H9 (cell line): ENCODE measurements at regions not wholly inside any gene's neighbourhood (a gene's known extent, or its start where the extent isn't known, plus 50 kb on each side); places are given as distances from the start of the nearest gene placed in this dataset.

Experiments
- DNase-seq: peaks from one replicate; pipeline ENCODE4 v3.0.0-alpha.2; 2017
- H2AFZ ChIP-seq: one replicate; pipeline ENCODE4 v1.6.1; 2013; ENCODE audit warnings: mild to moderate bottlenecking, low read length, control low read depth, moderate library complexity
- H2AK5ac ChIP-seq: 2 replicates; pipeline ENCODE4 v1.6.1; 2013; ENCODE audit warnings: low read length, control low read depth, mixed read lengths; ENCODE audit not compliant: insufficient read length
- H2BK120ac ChIP-seq: one replicate; pipeline ENCODE4 v1.6.1; 2013; ENCODE audit warnings: low read depth, mild to moderate bottlenecking, low read length, control low read depth, inconsistent platforms; ENCODE audit not compliant: poor library complexity, severe bottlenecking
- H2BK12ac ChIP-seq: 2 replicates; pipeline ENCODE4 v1.6.1; 2013; ENCODE audit warnings: low read length, control low read depth, mixed read lengths, low read depth; ENCODE audit not compliant: insufficient read length
- H2BK15ac ChIP-seq: 2 replicates; pipeline ENCODE4 v1.6.1; 2013; ENCODE audit warnings: low read depth, low read length, control low read depth
- H2BK20ac ChIP-seq: one replicate; pipeline ENCODE4 v1.6.1; 2013; ENCODE audit warnings: low read depth, mild to moderate bottlenecking, low read length, control low read depth, inconsistent platforms; ENCODE audit not compliant: poor library complexity, severe bottlenecking
- H2BK5ac ChIP-seq: 2 replicates; pipeline ENCODE4 v1.6.1; 2013; ENCODE audit warnings: low read length, control low read depth, mixed read lengths; ENCODE audit not compliant: insufficient read length
- H3K14ac ChIP-seq: 2 replicates; pipeline ENCODE4 v1.6.1; 2013; ENCODE audit warnings: low read length, control low read depth; ENCODE audit not compliant: insufficient read depth
- H3K18ac ChIP-seq: 2 replicates; pipeline ENCODE4 v1.6.1; 2013; ENCODE audit warnings: low read depth, mild to moderate bottlenecking, mixed read lengths, low read length, control low read depth; ENCODE audit not compliant: insufficient read length
- H3K23ac ChIP-seq: 2 replicates; pipeline ENCODE4 v1.6.1; 2013; ENCODE audit warnings: low read length, control low read depth, mixed read lengths, low read depth; ENCODE audit not compliant: insufficient read length
- H3K23me2 ChIP-seq: 2 replicates; pipeline ENCODE4 v1.6.1; 2013; ENCODE audit warnings: low read depth, mild to moderate bottlenecking, mixed read lengths, low read length, control low read depth; ENCODE audit not compliant: insufficient read length, poor library complexity, severe bottlenecking
- H3K27ac ChIP-seq: 2 replicates; pipeline ENCODE4 v1.5.1; 2013; ENCODE audit warnings: low read length, control low read depth, mixed read lengths, low read depth; ENCODE audit not compliant: insufficient read length
- H3K27me3 ChIP-seq: 2 replicates; pipeline ENCODE4 v1.6.1; 2013; ENCODE audit warnings: low read length, control low read depth, inconsistent platforms; ENCODE audit not compliant: insufficient read depth
- H3K4ac ChIP-seq: 2 replicates; pipeline ENCODE4 v1.6.1; 2013; ENCODE audit warnings: low read depth, mild to moderate bottlenecking, control low read depth, inconsistent platforms, low read length, moderate library complexity
- H3K4me1 ChIP-seq: 2 replicates; pipeline ENCODE4 v1.6.1; 2013; ENCODE audit warnings: low read length, control low read depth, inconsistent platforms; ENCODE audit not compliant: insufficient read depth
- H3K4me2 ChIP-seq: 2 replicates; pipeline ENCODE4 v1.6.1; 2013; ENCODE audit warnings: low read length, control low read depth, mixed read lengths; ENCODE audit not compliant: insufficient read length, insufficient read depth
- H3K56ac ChIP-seq: 2 replicates; pipeline ENCODE4 v1.6.1; 2013; ENCODE audit warnings: low read depth, mild to moderate bottlenecking, mixed read lengths, low read length, control low read depth; ENCODE audit not compliant: insufficient read length
- H3K79me1 ChIP-seq: 2 replicates; pipeline ENCODE4 v1.6.1; 2013; ENCODE audit warnings: low read depth, mild to moderate bottlenecking, moderate library complexity, low read length, control low read depth, inconsistent platforms; ENCODE audit not compliant: insufficient read depth, poor library complexity, severe bottlenecking
- H3K79me2 ChIP-seq: 2 replicates; pipeline ENCODE4 v1.6.1; 2013; ENCODE audit warnings: low read length, control low read depth, inconsistent platforms; ENCODE audit not compliant: insufficient read depth
- H3K9ac ChIP-seq: 2 replicates; pipeline ENCODE4 v1.6.1; 2013; ENCODE audit warnings: low read length, control low read depth, mixed read lengths; ENCODE audit not compliant: insufficient read length; ENCODE audit errors: extremely low read depth
- H3K9me3 ChIP-seq: one replicate; pipeline ENCODE4 v1.6.1; 2013; ENCODE audit warnings: low read depth, low read length, inconsistent platforms; ENCODE audit not compliant: control insufficient read depth
- H3T11ph ChIP-seq: one replicate; pipeline ENCODE4 v1.6.1; 2013; ENCODE audit warnings: mild to moderate bottlenecking, low read length, control low read depth, inconsistent platforms
- H4K20me1 ChIP-seq: one replicate; pipeline ENCODE4 v1.6.1; 2013; ENCODE audit not compliant: control insufficient read depth, insufficient read length, insufficient read depth
- H4K5ac ChIP-seq: 2 replicates; pipeline ENCODE4 v1.6.1; 2013; ENCODE audit warnings: low read depth, mild to moderate bottlenecking, mixed read lengths, low read length, control low read depth; ENCODE audit not compliant: insufficient read length
- H4K8ac ChIP-seq: replicated peaks from 2 replicates; pipeline ENCODE4 v1.6.1; 2013; ENCODE audit warnings: low read length, control low read depth, mixed read lengths, low read depth; ENCODE audit not compliant: insufficient read length
- H4K91ac ChIP-seq: 2 replicates; pipeline ENCODE4 v1.6.1; 2013; ENCODE audit warnings: low read depth, mild to moderate bottlenecking, moderate library complexity, mixed read lengths, low read length, control low read depth; ENCODE audit not compliant: insufficient read length
- H3K27ac Mint-ChIP-seq, 3 experiments: 2 replicates in 2 of 3; 3 replicates in 1 of 3; pipeline ENCODE4 v1.8.0; 2020 to 2021; ENCODE audit warnings: mixed read lengths in 3 of 3, mild to moderate bottlenecking in 1 of 3, moderate library complexity in 1 of 3
- H3K27me3 Mint-ChIP-seq: 2 replicates; pipeline ENCODE4 v1.8.0; 2021; ENCODE audit warnings: low read depth, mild to moderate bottlenecking, moderate library complexity, mixed read lengths
- H3K36me3 Mint-ChIP-seq, 3 experiments: 2 replicates in 2 of 3; 3 replicates in 1 of 3; pipeline ENCODE4 v1.8.0; 2020 to 2021; ENCODE audit warnings: low read depth in 3 of 3, mixed read lengths in 3 of 3; ENCODE audit not compliant: insufficient read depth in 1 of 3
- H3K4me1 Mint-ChIP-seq, 2 experiments: 2 replicates each; pipeline ENCODE4 v1.8.0; 2020; ENCODE audit warnings: mixed read lengths in 2 of 2
- H3K4me3 Mint-ChIP-seq, 2 experiments: 2 replicates in 1 of 2; 3 replicates in 1 of 2; pipeline ENCODE4 v1.8.0; 2020 to 2021; ENCODE audit warnings: mild to moderate bottlenecking in 2 of 2, mixed read lengths in 2 of 2, moderate library complexity in 1 of 2
- H3K9me3 Mint-ChIP-seq, 2 experiments: 2 replicates in 1 of 2; 3 replicates in 1 of 2; pipeline ENCODE4 v1.8.0; 2020; ENCODE audit warnings: mild to moderate bottlenecking in 2 of 2, mixed read lengths in 2 of 2, moderate library complexity in 1 of 2
- CTCF ChIP-seq: fragments of 200-600 bp; sonication (generic); conservative IDR thresholded peaks from 3 replicates; pipeline ENCODE4 v1.8.0; 2021; ENCODE audit warnings: antibody characterized with exemption, mild to moderate bottlenecking
- WGBS: extraction: QIAGEN DNeasy Blood & Tissue Kit; methylation state at CpG from one replicate; pipeline ENCODE4 v1.1.7; 2013; ENCODE audit warnings: missing lambda C conversion rate, low lambda C conversion rate, mixed read lengths; ENCODE audit not compliant: insufficient read length; ENCODE audit errors: extremely low coverage; 5-methylcytosine and 5-hydroxymethylcytosine counted together

DNA sequence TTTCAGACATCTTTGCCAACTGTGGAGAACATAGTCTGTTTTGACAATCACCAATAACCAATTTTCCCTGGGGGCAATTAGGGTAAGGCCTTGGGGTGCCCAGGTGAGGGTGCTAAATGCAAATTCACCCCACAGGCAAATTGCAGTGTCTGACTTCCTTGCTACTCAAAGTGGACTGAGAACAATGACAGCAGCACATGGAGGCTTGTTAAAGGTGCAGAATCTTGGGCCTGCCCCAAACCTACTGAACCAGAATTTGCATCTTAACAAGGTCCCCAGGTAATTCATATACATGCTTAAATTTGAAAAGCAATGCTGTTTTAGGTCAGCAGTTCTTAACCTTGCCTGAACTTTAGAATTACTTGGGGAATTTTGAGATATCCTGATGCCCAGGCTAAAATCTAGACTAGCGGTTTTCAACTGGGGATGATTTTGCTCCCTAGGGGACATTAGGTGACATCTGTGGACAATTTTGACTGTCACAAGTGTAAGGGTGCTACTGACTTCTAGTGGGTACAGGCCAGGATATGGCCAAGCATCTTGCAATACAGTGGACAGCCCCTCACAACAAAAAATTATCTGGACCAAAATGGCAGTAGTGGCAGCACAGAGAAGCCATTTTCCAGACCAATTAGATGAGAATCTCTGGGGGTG lies 80.2 kb upstream of the GCFC2 start:
- H3K27me3 ChIP-seq = no peaks in the 10 kb centered on the region
- no peak overlapping the region for H2AFZ ChIP-seq
- no peak overlapping the region for H3T11ph ChIP-seq
- H3K4me1 ChIP-seq = 0 out of 2 replicates have a peak, but pooled peaks cover 2% of the 10 kb centered on the region
- no peak overlapping the region for H2BK20ac ChIP-seq
- Mint-ChIP-seq H3K27ac (no peak overlapping the region), H3K4me1 (peaks cover 14 to 15% of the 10 kb centered on the region in 2 experiments), H3K36me3 (no peaks in the 10 kb centered on the region), H3K9me3 (no peaks in the 10 kb centered on the region; a peak in 1 of 5 replicates), H3K27me3 (peaks cover 2% of the 10 kb centered on the region), H3K4me3 (no peak overlapping the region)
- no CpG with 5 or more reads among the region's 1 CpG for WGBS
- no peak for DNase-seq
- H2BK120ac ChIP-seq = no peak overlapping the region
- TF ChIP-seq CTCF = no peak
- H4K5ac ChIP-seq = no peak overlapping the region
- H3K79me1 ChIP-seq = no peaks in the 10 kb centered on the region
- H4K8ac ChIP-seq = no peak overlapping the region
- H3K27ac ChIP-seq = no peak overlapping the region
- H4K20me1 ChIP-seq = no peaks in the 10 kb centered on the region
- no peak overlapping the region for H2AK5ac ChIP-seq
- no peak overlapping the region for H3K18ac ChIP-seq
- no peak overlapping the region for H3K9ac ChIP-seq
- H3K4me2 ChIP-seq = no peak overlapping the region
- H3K56ac ChIP-seq = no peak overlapping the region
- no peak overlapping the region for H3K14ac ChIP-seq
- no peaks in the 10 kb centered on the region for H3K79me2 ChIP-seq
- no peak overlapping the region for H3K23ac ChIP-seq
- no peak overlapping the region for H2BK15ac ChIP-seq
- H4K91ac ChIP-seq = no peak overlapping the region
- no peaks in the 10 kb centered on the region for H3K9me3 ChIP-seq
- no peak overlapping the region for H2BK12ac ChIP-seq
- H2BK5ac ChIP-seq = no peak overlapping the region
- H3K23me2 ChIP-seq = no peaks in the 10 kb centered on the region
- no peak overlapping the region for H3K4ac ChIP-seq
